ENCODE measurements at regions not wholly inside any gene's neighbourhood (a gene's known extent, or its start where the extent isn't known, plus 50 kb on each side); places are given as distances from the start of the nearest gene placed in this dataset.
A peak's percentile ranks its signal among the peaks of the same experiment; 100 is the strongest.

GRCh38 chr17:77535892-77536291 lies 395.1 kb downstream of the SEC14L1 start (continued):
- TF ChIP-seq KLF10 (tag by site-specific recombination; IDR thresholded peaks at IDR 0.05) (0 out of 2 replicates have a peak, but pooled peaks have one; percentile 21), ZNF645 (tag by site-specific recombination; IDR thresholded peaks at IDR 0.05) (no peak), ZNF596 (tag by site-specific recombination; IDR thresholded peaks at IDR 0.05) (no peak), ZNF394 (tag by site-specific recombination; IDR thresholded peaks at IDR 0.05; ENCODE audit: borderline replicate concordance) (0 out of 2 replicates have a peak, but pooled peaks have one; percentile 31), ATF2 (tag by site-specific recombination; IDR thresholded peaks at IDR 0.05; ENCODE audit: low read depth) (peak; percentile 81), ZNF513 (tag by site-specific recombination; IDR thresholded peaks at IDR 0.05) (no peak), ZBTB8A (tag by site-specific recombination; IDR thresholded peaks at IDR 0.05) (no peak), ZFP69B (tag by site-specific recombination; IDR thresholded peaks at IDR 0.05) (peak; percentile 95), SCRT2 (tag by site-specific recombination; IDR thresholded peaks at IDR 0.05) (0 out of 2 replicates have a peak, but pooled peaks have one; percentile 4), ZBTB21 (tag by site-specific recombination; IDR thresholded peaks at IDR 0.05) (peak; percentile 23; the same call in 1 of the 2 replicates), ZNF366 (tag by site-specific recombination; conservative IDR thresholded peaks at IDR 0.05) (peak; percentile 88), ZIC2 (tag by site-specific recombination; IDR thresholded peaks at IDR 0.05) (peak; percentile 36; the same call in 1 of the 2 replicates), ZNF221 (tag by site-specific recombination; IDR thresholded peaks at IDR 0.05; ENCODE audit: borderline replicate concordance) (no peak), KLF16 (tag by site-specific recombination; IDR thresholded peaks at IDR 0.05) (no peak)
- TF ChIP-seq, protein P1, sequence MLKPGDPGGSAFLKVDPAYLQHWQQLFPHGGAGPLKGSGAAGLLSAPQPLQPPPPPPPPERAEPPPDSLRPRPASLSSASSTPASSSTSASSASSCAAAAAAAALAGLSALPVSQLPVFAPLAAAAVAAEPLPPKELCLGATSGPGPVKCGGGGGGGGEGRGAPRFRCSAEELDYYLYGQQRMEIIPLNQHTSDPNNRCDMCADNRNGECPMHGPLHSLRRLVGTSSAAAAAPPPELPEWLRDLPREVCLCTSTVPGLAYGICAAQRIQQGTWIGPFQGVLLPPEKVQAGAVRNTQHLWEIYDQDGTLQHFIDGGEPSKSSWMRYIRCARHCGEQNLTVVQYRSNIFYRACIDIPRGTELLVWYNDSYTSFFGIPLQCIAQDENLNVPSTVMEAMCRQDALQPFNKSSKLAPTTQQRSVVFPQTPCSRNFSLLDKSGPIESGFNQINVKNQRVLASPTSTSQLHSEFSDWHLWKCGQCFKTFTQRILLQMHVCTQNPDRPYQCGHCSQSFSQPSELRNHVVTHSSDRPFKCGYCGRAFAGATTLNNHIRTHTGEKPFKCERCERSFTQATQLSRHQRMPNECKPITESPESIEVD (tag by site-specific recombination; IDR thresholded peaks at IDR 0.05) = 0 out of 2 replicates have a peak, but pooled peaks have one; percentile 17

DNA sequence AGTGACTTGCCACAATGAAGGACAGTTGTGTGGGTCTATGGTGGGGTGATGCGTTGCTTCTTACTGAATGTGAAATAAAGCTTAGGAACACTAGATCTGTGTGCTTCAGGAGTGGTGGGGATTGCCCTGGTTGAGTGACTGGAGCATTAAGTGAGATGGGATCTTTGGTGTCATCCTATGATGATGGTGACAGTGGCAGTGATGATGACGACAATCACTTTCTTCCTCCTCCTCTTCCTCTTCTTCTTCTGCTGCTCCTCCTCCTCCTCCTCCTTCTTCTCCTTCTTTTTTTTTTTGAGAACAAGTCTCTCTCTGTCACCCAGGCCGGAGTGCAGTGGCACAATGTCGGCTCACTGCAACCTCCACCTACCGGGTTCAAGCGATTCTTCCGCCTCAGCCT lies 396.8 kb downstream of the SEC14L1 start:
- CTCF ChIA-PET = interaction anchor here (0.7 to 1.8 kb wide), 3 partner anchors 9 to 476 kb away, joined by 3 to 20 read pairs (median 4); no protein-coding TSS in a partner anchor
- TF ChIP-seq TRIM28 (IDR thresholded peaks at IDR 0.05; ENCODE audit: borderline replicate concordance, low read length) (no peak), ZNF48 (tag by site-specific recombination; IDR thresholded peaks at IDR 0.05) (no peak), ZIC2 (tag by site-specific recombination; IDR thresholded peaks at IDR 0.05) (no peak), ZNF747 (tag by site-specific recombination; IDR thresholded peaks at IDR 0.05) (no peak), ZNF513 (tag by site-specific recombination; IDR thresholded peaks at IDR 0.05) (peak; percentile 84)
- H3K36me3 ChIP-seq (ENCODE audit: control insufficient read depth in 2 of 2, insufficient read depth in 1 of 2, low read length in 2 of 2) = no peaks in the 10 kb centered on the region
- POLR2A ChIA-PET = interaction anchor here (1.6 kb wide), 1 partner anchor 421 kb away, joined by 6 read pairs; the partner anchor contains the start of gene TNRC6C
- H3K4me3 ChIP-seq (ENCODE audit: low read depth, low read length) = no peak overlapping the region
- no peak overlapping the region for H3K27ac ChIP-seq (ENCODE audit: extremely low read depth, low read depth, low read length)
- H3K4me1 ChIP-seq (ENCODE audit: control insufficient read depth, insufficient read depth, low read length) = peaks cover 6% of the 10 kb centered on the region
- H3K9me3 ChIP-seq (ENCODE audit: control insufficient read depth, insufficient read depth, low read depth, low read length) = no peaks in the 10 kb centered on the region
